ENCODE measurements at regions not wholly inside any gene's neighbourhood (a gene's known extent, or its start where the extent isn't known, plus 50 kb on each side); places are given as distances from the start of the nearest gene placed in this dataset.

- no peak for TF ChIP-seq POLR2A (IDR thresholded peaks at IDR 0.05)
- TF ChIP-seq CTCF (IDR thresholded peaks at IDR 0.05) = no peak
- no peak for TF ChIP-seq POLR2AphosphoS5 (IDR thresholded peaks at IDR 0.05)
- intact Hi-C loops (cut with DNase I) = no loop called here
- no peak for DNase-seq (ENCODE audit: low spot score)
- Histone ChIP-seq H3K4me1 (replicated peaks) (no peaks in the 10 kb centered on the region), H3K36me3 (no peaks in the 10 kb centered on the region), H3K27me3 (replicated peaks; ENCODE audit: insufficient read depth) (no peaks in the 10 kb centered on the region), H3K4me3 (no peak overlapping the region), H3K27ac (no peak overlapping the region), H3K9me3 (no peaks in the 10 kb centered on the region)
- WGBS = 57% methylated on average over 4 of the region's 4 CpGs
These were observed 159.1 kb downstream of the RASSF9 start for GRCh38 chr12:85676816-85677749.

GRCh38 chr12:85679296-85679695 is 156.9 kb downstream of the RASSF9 start:
- Histone ChIP-seq H3K4me3 (no peak overlapping the region), H3K36me3 (no peaks in the 10 kb centered on the region), H3K9me3 (no peaks in the 10 kb centered on the region), H3K27me3 (replicated peaks; ENCODE audit: insufficient read depth) (no peaks in the 10 kb centered on the region), H3K4me1 (replicated peaks) (no peaks in the 10 kb centered on the region), H3K27ac (no peak overlapping the region)
- no peak for DNase-seq (ENCODE audit: low spot score)
- intact Hi-C loops (cut with DNase I) = no loop called here
- 96% methylated on average over 1 of the region's 1 CpG for WGBS
- TF ChIP-seq CTCF (IDR thresholded peaks at IDR 0.05) (no peak), POLR2AphosphoS5 (IDR thresholded peaks at IDR 0.05) (no peak), POLR2A (IDR thresholded peaks at IDR 0.05) (no peak)

DNA sequence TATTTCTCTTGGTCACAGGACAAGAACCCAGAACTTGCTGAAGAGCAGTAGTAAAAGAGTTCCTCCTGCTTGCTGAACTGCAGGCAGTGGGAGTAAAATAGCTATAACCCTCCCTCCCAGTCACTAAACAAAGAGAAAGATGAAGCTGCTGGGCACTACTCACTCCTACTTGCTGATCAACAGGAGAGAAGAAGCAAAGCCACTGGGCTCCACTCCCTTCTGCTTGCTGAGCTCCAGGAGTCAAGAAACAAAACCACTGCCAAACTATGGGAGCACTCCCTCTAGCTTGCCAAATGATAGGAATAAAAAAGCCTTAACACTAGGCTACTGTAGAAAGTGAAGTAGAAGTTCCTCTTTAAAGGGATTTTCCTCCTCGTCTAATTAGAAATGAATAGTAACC is 155.3 kb downstream of the RASSF9 start:
- H3K4me3 ChIP-seq = no peak overlapping the region
- no peaks in the 10 kb centered on the region for H3K4me1 ChIP-seq (replicated peaks)
- TF ChIP-seq CTCF (IDR thresholded peaks at IDR 0.05) (no peak), POLR2A (IDR thresholded peaks at IDR 0.05) (no peak), POLR2AphosphoS5 (IDR thresholded peaks at IDR 0.05) (no peak)
- DNase-seq (ENCODE audit: low spot score) = no peak
- no peaks in the 10 kb centered on the region for H3K9me3 ChIP-seq
- no peaks in the 10 kb centered on the region for H3K27me3 ChIP-seq (replicated peaks; ENCODE audit: insufficient read depth)
- 84% methylated on average over 1 of the region's 1 CpG for WGBS
- no peaks in the 10 kb centered on the region for H3K36me3 ChIP-seq
- intact Hi-C loops (cut with DNase I) = no loop called here
- H3K27ac ChIP-seq = no peak overlapping the region

DNA sequence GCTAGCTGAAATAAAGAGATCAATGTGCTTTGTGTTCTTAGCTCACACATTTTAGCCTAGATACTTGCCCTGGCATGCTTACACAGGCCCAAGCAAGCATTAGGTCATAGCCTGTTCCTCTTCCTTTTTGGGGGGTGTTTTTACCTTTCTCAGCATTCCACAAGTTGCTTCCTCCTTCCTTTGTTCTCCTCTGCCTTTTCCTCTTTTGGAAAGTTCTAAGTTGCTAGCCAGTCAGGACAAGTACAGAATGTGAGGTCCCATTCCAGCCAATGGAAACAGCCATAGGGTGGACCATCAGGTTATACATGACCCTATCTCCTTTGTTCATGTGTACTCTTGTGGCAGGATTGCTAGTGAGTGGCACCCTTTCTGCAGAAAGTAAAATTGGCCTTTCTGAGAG is 154.9 kb downstream of the RASSF9 start:
- Histone ChIP-seq H3K27me3 (replicated peaks; ENCODE audit: insufficient read depth) (no peaks in the 10 kb centered on the region), H3K36me3 (no peaks in the 10 kb centered on the region), H3K4me3 (no peak overlapping the region), H3K4me1 (replicated peaks) (no peaks in the 10 kb centered on the region), H3K9me3 (no peaks in the 10 kb centered on the region), H3K27ac (no peak overlapping the region)
- DNase-seq (ENCODE audit: low spot score) = no peak
- no peak for TF ChIP-seq POLR2A (IDR thresholded peaks at IDR 0.05)
- no peak for TF ChIP-seq CTCF (IDR thresholded peaks at IDR 0.05)
- no peak for TF ChIP-seq POLR2AphosphoS5 (IDR thresholded peaks at IDR 0.05)
- intact Hi-C loops (cut with DNase I) = no loop called here

GRCh38 chr12:85683051-85683450 is 153.2 kb downstream of the RASSF9 start:
- intact Hi-C loops (cut with DNase I) = no loop called here
- H3K27ac ChIP-seq = no peak overlapping the region
- no peak overlapping the region for H3K4me3 ChIP-seq
- H3K27me3 ChIP-seq (replicated peaks; ENCODE audit: insufficient read depth) = no peaks in the 10 kb centered on the region
- H3K36me3 ChIP-seq = no peaks in the 10 kb centered on the region
- no peak for DNase-seq (ENCODE audit: low spot score)
- no peak for TF ChIP-seq POLR2AphosphoS5 (IDR thresholded peaks at IDR 0.05)
- TF ChIP-seq CTCF (IDR thresholded peaks at IDR 0.05) = no peak
- TF ChIP-seq POLR2A (IDR thresholded peaks at IDR 0.05) = no peak
- no peaks in the 10 kb centered on the region for H3K4me1 ChIP-seq (replicated peaks)
- H3K9me3 ChIP-seq = no peaks in the 10 kb centered on the region
- 80% methylated on average over 4 of the region's 4 CpGs for WGBS
